Coronary artery (tissue), 2 donors: ENCODE measurements at regions not wholly inside any gene's neighbourhood (a gene's known extent, or its start where the extent isn't known, plus 50 kb on each side); places are given as distances from the start of the nearest gene placed in this dataset.
A peak's percentile ranks its signal among the peaks of the same experiment; 100 is the strongest.

Experiments
- DNase-seq: peaks from one replicate; pipeline ENCODE4 v3.0.0-alpha.2; 2017; ENCODE audit warnings: low spot score
- H3K27ac ChIP-seq, 2 donors: fragments of 200-600 bp; sonication (generic); one replicate each; pipeline ENCODE4 v1.5.1; 2016 to 2019
- H3K4me3 ChIP-seq: fragments of 200-600 bp; sonication (generic); 2 replicates; pipeline ENCODE4 v1.5.1; 2016; ENCODE audit warnings: mild to moderate bottlenecking, moderate library complexity
- TF ChIP-seq, protein P1 (sequence below): fragments of 200-600 bp; sonication (generic); IDR thresholded peaks from one replicate; pipeline ENCODE4 v1.5.1; 2019; ENCODE audit warnings: antibody characterized with exemption

DNA sequence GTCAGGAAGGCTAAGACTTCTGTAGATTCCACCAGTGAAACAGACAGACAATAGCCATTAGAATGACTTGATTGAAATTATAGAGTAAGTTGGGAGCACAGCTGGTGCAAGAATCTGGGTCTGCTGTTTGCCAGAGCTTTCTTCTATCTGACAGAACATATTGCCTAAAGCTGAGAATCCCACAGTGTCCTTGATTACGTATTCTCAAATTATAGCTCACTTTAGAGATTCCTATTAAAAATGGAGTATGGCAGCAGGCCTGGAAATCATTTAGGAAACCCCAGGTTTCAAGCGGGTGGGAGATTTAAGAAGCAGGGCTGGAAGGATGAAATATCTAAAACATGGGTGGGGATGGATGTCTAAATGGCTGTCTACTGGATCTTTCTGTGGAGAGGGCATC, 639.7 kb upstream of the CXADR start:
- H3K4me3 ChIP-seq: no peak overlapping the region
- no peak for DNase-seq
- no peak overlapping the region for H3K27ac ChIP-seq
- TF ChIP-seq, protein P1, sequence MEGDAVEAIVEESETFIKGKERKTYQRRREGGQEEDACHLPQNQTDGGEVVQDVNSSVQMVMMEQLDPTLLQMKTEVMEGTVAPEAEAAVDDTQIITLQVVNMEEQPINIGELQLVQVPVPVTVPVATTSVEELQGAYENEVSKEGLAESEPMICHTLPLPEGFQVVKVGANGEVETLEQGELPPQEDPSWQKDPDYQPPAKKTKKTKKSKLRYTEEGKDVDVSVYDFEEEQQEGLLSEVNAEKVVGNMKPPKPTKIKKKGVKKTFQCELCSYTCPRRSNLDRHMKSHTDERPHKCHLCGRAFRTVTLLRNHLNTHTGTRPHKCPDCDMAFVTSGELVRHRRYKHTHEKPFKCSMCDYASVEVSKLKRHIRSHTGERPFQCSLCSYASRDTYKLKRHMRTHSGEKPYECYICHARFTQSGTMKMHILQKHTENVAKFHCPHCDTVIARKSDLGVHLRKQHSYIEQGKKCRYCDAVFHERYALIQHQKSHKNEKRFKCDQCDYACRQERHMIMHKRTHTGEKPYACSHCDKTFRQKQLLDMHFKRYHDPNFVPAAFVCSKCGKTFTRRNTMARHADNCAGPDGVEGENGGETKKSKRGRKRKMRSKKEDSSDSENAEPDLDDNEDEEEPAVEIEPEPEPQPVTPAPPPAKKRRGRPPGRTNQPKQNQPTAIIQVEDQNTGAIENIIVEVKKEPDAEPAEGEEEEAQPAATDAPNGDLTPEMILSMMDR: no peak

DNA sequence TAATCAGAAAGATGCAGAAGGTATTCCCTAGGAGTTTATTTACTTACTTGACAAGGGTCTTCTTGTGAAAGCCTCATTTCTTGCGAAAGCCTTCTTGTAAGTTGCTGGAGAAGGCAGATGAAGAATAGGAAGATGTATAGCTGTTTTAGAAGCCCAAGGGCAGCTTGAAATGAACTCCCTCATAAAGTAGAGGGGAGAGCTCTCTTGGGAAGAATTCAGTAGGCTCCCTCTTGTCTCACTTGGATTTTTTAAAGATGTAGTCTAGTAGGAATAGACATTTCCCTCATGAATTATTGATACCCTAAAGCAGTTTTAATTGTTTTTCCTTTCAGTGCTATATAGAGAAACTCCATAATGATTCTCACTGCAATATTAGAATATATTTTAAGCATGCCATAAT, 639.2 kb upstream of the CXADR start:
- TF ChIP-seq, protein P1: no peak
- no peak for DNase-seq
- Histone ChIP-seq H3K27ac (no peak overlapping the region), H3K4me3 (no peak overlapping the region)

DNA sequence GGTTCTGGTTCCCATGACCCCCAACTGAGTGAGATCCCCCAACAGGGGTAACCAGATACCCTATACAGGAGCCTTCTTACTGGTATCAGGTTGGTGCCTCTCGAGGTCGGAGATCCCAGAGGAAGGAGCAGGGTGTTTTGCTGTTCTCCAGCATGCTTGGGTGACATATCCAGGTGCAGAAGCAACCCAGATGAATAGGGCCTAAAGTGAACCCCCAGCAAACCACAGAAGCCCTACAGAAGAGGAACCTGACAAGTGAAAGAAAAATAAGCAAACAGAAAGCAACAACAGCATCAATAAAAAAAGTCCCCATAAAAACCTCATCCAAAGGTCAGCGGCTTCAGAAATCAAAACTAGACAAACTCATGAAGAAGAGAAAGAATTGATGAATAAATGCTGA, 633.4 kb upstream of the CXADR start:
- Histone ChIP-seq H3K4me3 (no peak overlapping the region), H3K27ac (no peak overlapping the region)
- DNase-seq: no peak
- TF ChIP-seq, protein P1: no peak

DNA sequence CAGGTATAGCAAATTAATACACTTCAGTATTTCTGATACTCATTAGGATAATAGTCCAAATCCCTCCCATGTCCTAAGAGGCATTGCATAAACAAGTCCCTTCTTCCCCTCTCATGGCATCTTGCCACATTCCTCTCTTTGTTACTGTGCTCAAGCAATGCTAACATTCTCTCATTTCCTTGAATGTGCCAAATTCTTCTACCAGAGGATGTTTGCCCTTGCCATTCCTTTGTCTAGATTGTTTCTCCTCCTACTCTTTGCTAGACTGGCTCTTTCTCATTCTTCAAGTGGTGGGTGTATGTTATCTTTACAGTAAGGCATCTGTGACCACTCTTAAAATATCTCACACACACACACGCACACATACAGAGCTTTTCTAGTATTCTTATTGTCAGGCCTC, 621.0 kb upstream of the CXADR start:
- TF ChIP-seq, protein P1: no peak
- no peak overlapping the region for H3K27ac ChIP-seq
- no peak for DNase-seq
- H3K4me3 ChIP-seq: no peak overlapping the region

DNA sequence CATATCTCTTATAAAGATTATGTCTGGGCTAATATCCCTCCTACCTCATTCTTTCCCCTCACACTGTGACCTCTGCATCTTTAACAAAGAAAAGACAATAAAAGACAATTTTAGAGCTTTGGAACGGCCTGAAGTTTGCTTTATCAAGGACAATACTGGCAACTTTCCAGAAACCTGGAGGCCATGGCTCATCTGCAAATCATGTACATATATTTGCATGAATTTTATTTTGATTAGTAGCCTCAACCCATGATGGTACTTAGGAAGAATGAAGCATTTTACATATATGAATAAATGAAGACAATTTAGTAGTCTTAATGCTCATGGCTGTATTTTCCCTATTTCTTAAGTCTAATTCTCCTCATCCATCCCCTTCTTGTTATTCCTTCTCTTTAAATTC, 612.2 kb upstream of the CXADR start:
- no peak for DNase-seq
- Histone ChIP-seq H3K4me3 (no peak overlapping the region), H3K27ac (no peak overlapping the region)
- TF ChIP-seq, protein P1: no peak

DNA sequence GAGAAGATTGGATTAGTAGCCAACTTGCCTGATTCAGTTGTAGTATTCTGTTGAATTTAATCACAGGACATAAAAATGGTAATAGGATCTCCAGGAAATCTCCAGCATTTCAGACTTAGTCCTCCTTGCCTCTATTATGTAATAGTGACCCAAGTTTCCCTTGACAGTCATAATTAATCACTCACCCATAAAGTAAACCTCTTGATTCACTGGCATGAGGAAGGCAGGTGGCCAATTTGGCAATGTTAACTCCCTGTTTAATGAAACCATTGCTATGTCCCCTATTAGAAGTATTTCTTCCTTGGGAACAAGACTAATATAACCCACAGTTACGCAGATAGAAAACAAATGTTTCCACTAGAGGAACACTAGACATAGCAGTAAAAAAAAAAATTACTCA, 604.8 kb upstream of the CXADR start:
- no peak for DNase-seq
- Histone ChIP-seq H3K4me3 (no peak overlapping the region), H3K27ac (no peak overlapping the region)
- TF ChIP-seq, protein P1: no peak

DNA sequence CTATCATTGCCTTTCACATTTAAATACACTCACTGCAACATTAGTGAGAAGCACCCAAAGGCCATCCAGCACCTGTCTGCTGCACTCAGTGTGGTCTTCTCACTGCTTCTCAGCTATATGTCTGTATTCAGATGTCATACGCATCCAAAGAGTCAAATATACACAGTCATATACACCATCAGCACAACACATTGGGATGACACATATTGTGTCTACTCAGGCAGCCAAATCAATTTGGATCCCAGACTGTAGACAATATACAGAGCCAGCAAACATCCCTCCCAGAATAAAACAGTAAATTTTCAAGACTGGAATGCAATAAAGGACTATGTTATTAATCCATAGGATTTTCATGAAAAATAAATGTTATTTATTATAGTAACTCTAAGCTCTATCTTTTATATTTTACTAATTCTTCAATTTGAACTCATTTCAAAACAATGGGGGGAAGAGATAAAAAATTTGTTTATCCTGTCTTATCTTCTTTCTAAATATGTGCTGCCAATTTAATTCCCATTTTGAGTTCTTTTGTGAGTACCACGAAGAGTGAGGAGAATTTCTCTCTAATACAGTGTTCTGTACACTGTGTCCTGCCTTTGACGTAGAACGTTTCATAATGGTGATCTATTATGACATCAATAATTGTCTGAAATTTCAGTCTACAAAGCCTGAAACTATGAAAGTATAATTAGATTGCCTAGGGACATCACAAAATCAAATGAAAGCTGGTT, 602.2 kb upstream of the CXADR start:
- no peak for DNase-seq
- Histone ChIP-seq H3K27ac (peak overlapping the region in 1 of 2 donors; percentile 62), H3K4me3 (no peak overlapping the region)
- TF ChIP-seq, protein P1: no peak
